H1 (cell line): ENCODE measurements at regions not wholly inside any gene's neighbourhood (a gene's known extent, or its start where the extent isn't known, plus 50 kb on each side); places are given as distances from the start of the nearest gene placed in this dataset.

Experiments used
- CTCF ChIA-PET: fragments of 300-600 bp; sonication (Branson Sonifier 250); formaldehyde crosslinking; loops from one replicate; lab custom pipeline; 2021; ENCODE audit not compliant: partially characterized antibody; lab: Charles Lee
- POLR2A ChIA-PET: fragments of 300-600 bp; sonication (Branson Sonifier 250); formaldehyde crosslinking; loops from one replicate; lab custom pipeline; 2021; ENCODE audit warnings: inconsistent platforms; ENCODE audit not compliant: partially characterized antibody; lab: Charles Lee
- DNase-seq, 2 experiments: peaks; one replicate each; pipeline versions ENCODE4 v3.0.0 to v3.0.0-alpha.2; 2010 to 2022; ENCODE audit warnings: low spot score in 2 of 2, low read depth in 1 of 2, mixed read lengths in 1 of 2
- FAIRE-seq: peaks from 2 replicates; lab custom pipeline; 2011; peaks lifted over from hg19 to GRCh38; lab: Jason Lieb, UNC
- H2AFZ ChIP-seq: 2 replicates; pipeline ENCODE4 v1.8.1; 2012; ENCODE audit warnings: low read length, inconsistent platforms
- H2AK5ac ChIP-seq: 2 replicates; pipeline ENCODE4 v1.6.1; 2013; ENCODE audit warnings: low read depth, low read length
- H2BK120ac ChIP-seq: replicated peaks from 2 replicates; pipeline ENCODE3; 2013; ENCODE audit warnings: low read depth, low read length, inconsistent platforms
- H2BK12ac ChIP-seq: 2 replicates; pipeline ENCODE4 v1.6.1; 2013; ENCODE audit warnings: low read depth, low read length
- H2BK15ac ChIP-seq: 2 replicates; pipeline ENCODE4 v1.6.1; 2013; ENCODE audit warnings: low read length
- H2BK20ac ChIP-seq: 2 replicates; pipeline ENCODE4 v1.6.1; 2013; ENCODE audit warnings: low read length
- H2BK5ac ChIP-seq: 2 replicates; pipeline ENCODE4 v1.6.1; 2013; ENCODE audit warnings: low read depth, low read length
- H3K14ac ChIP-seq: 2 replicates; pipeline ENCODE4 v1.6.1; 2013; ENCODE audit warnings: inconsistent platforms; ENCODE audit not compliant: insufficient read length
- H3K18ac ChIP-seq: 2 replicates; pipeline ENCODE4 v1.6.1; 2013; ENCODE audit warnings: low read length; ENCODE audit errors: extremely low read depth
- H3K23ac ChIP-seq: 2 replicates; pipeline ENCODE4 v1.6.1; 2013; ENCODE audit warnings: inconsistent platforms; ENCODE audit not compliant: insufficient read length
- H3K23me2 ChIP-seq: 2 replicates; pipeline ENCODE4 v1.6.1; 2013; ENCODE audit warnings: low read depth, low read length
- H3K27ac ChIP-seq: 2 replicates; pipeline ENCODE4 v1.6.1; 2011; ENCODE audit warnings: low read depth, low read length, inconsistent platforms
- H3K27me3 ChIP-seq, 4 experiments: replicated peaks in 1 of 4; 1 replicate in 1 of 4; 2 replicates in 3 of 4; pipeline versions ENCODE4 v1.6.1 to v1.8.1; 2011 to 2013; ENCODE audit warnings: low read length in 3 of 4, mild to moderate bottlenecking in 3 of 4, inconsistent platforms in 2 of 4, mixed read lengths in 2 of 4, moderate library complexity in 1 of 4; ENCODE audit not compliant: control insufficient read depth in 3 of 4, insufficient read depth in 3 of 4; ENCODE audit errors: extremely low read depth in 1 of 4
- H3K36me3 ChIP-seq, 4 experiments: 2 replicates each; pipeline versions ENCODE4 v1.6.1 to v1.8.1; 2011 to 2013; ENCODE audit warnings: mild to moderate bottlenecking in 4 of 4, low read length in 3 of 4, moderate library complexity in 2 of 4, control low read depth in 1 of 4, inconsistent platforms in 1 of 4; ENCODE audit not compliant: insufficient read depth in 4 of 4, control insufficient read depth in 2 of 4
- H3K4ac ChIP-seq: replicated peaks from 2 replicates; pipeline ENCODE3; 2013; ENCODE audit warnings: low read length, low read depth, mixed read lengths, inconsistent platforms; ENCODE audit not compliant: insufficient read length
- H3K4me1 ChIP-seq, 4 experiments: replicated peaks in 1 of 4; 1 replicate in 1 of 4; 2 replicates in 3 of 4; pipeline versions ENCODE4 v1.6.1 to v1.8.1; 2011 to 2013; ENCODE audit warnings: low read length in 3 of 4, inconsistent platforms in 2 of 4, mixed read lengths in 1 of 4; ENCODE audit not compliant: insufficient read depth in 4 of 4, control insufficient read depth in 3 of 4
- H3K4me2 ChIP-seq, 2 experiments: 2 replicates each; pipeline versions ENCODE4 v1.6.1 to v1.8.1; 2011 to 2013; ENCODE audit warnings: low read depth in 2 of 2, low read length in 2 of 2, control low read depth in 1 of 2, inconsistent platforms in 1 of 2, mild to moderate bottlenecking in 1 of 2; ENCODE audit not compliant: insufficient read depth in 1 of 2
- H3K4me3 ChIP-seq, 4 experiments: fragments of 200-600, 300-600 bp in 1 of 4; sonication (generic), shearing (Covaris generic), sonication (Bioruptor Twin) in 1 of 4; 2 replicates each; pipeline versions ENCODE4 v1.5.1 to v1.8.1; 2011 to 2016; ENCODE audit warnings: low read length in 4 of 4, low read depth in 3 of 4, control low read depth in 2 of 4, inconsistent platforms in 2 of 4, mild to moderate bottlenecking in 2 of 4, mixed read lengths in 1 of 4, moderate library complexity in 1 of 4; ENCODE audit not compliant: insufficient read depth in 2 of 4; ENCODE audit errors: extremely low read depth in 1 of 4
- H3K56ac ChIP-seq: replicated peaks from 2 replicates; pipeline ENCODE3; 2013; ENCODE audit warnings: low read depth, mild to moderate bottlenecking, mixed read lengths, low read length, inconsistent platforms; ENCODE audit not compliant: insufficient read length
- H3K79me1 ChIP-seq: 2 replicates; pipeline ENCODE4 v1.6.1; 2013; ENCODE audit warnings: low read depth, low read length, control low read depth
- H3K79me2 ChIP-seq, 2 experiments: 2 replicates each; pipeline versions ENCODE4 v1.6.1 to v1.8.1; 2012 to 2013; ENCODE audit warnings: low read length in 2 of 2, mild to moderate bottlenecking in 2 of 2, inconsistent platforms in 1 of 2; ENCODE audit not compliant: insufficient read depth in 2 of 2, control insufficient read depth in 1 of 2
- H3K9ac ChIP-seq, 4 experiments: replicated peaks in 1 of 4; 1 replicate in 1 of 4; 2 replicates in 3 of 4; pipeline versions ENCODE4 v1.6.1 to v1.8.1; 2011 to 2013; ENCODE audit warnings: low read depth in 3 of 4, low read length in 3 of 4, control low read depth in 2 of 4, mild to moderate bottlenecking in 2 of 4, moderate library complexity in 2 of 4, inconsistent platforms in 1 of 4; ENCODE audit errors: extremely low read depth in 1 of 4
- H3K9me3 ChIP-seq, 2 experiments: 2 replicates each; pipeline versions ENCODE4 v1.6.1 to v1.8.1; 2012 to 2013; ENCODE audit warnings: mild to moderate bottlenecking in 2 of 2, moderate library complexity in 2 of 2, control low read depth in 1 of 2, inconsistent platforms in 1 of 2, low read depth in 1 of 2, low read length in 1 of 2, mixed read lengths in 1 of 2; ENCODE audit not compliant: insufficient read depth in 2 of 2
- H4K20me1 ChIP-seq, 2 experiments: replicated peaks in 1 of 2; 2 replicates each; pipeline versions ENCODE3 to v1.8.1; 2011 to 2013; ENCODE audit warnings: inconsistent platforms in 2 of 2, low read length in 2 of 2, mild to moderate bottlenecking in 1 of 2; ENCODE audit not compliant: insufficient read depth in 2 of 2, control insufficient read depth in 1 of 2
- H4K5ac ChIP-seq: 2 replicates; pipeline ENCODE4 v1.6.1; 2013; ENCODE audit warnings: low read length, low read depth, mixed read lengths, inconsistent platforms; ENCODE audit not compliant: insufficient read length
- H4K8ac ChIP-seq: 2 replicates; pipeline ENCODE4 v1.8.0; 2013; ENCODE audit warnings: mild to moderate bottlenecking, moderate library complexity, low read length, inconsistent platforms; ENCODE audit not compliant: insufficient read depth; ENCODE audit errors: extremely low read depth
- H4K91ac ChIP-seq: replicated peaks from 2 replicates; pipeline ENCODE3; 2013; ENCODE audit warnings: low read length, mixed read lengths, inconsistent platforms; ENCODE audit not compliant: insufficient read length
- CHD7 ChIP-seq: fragments of 300-600 bp; sonication (generic); IDR thresholded peaks from 2 replicates; pipeline ENCODE4 v1.7.1; 2012; ENCODE audit warnings: low read length, moderate library complexity, mild to moderate bottlenecking, inconsistent platforms; ENCODE audit not compliant: insufficient replicate concordance

- H3K23me2 ChIP-seq = no peaks in the 10 kb centered on the region
- H3K23ac ChIP-seq = no peak overlapping the region
- FAIRE-seq = no peak
- H2AFZ ChIP-seq = no peak overlapping the region
- H3K4me3 ChIP-seq = no peak overlapping the region
- no peak overlapping the region for H2BK120ac ChIP-seq
- H3K14ac ChIP-seq = no peak overlapping the region
- no peaks in the 10 kb centered on the region for H3K9me3 ChIP-seq
- H3K4ac ChIP-seq = no peak overlapping the region
- no peaks in the 10 kb centered on the region for H4K20me1 ChIP-seq
- no peak for DNase-seq
- H3K4me2 ChIP-seq = no peak overlapping the region
- ChIA-PET CTCF (interaction anchor here (0.8 to 3.0 kb wide), 28 partner anchors 8 to 521 kb away, joined by 3 to 11 read pairs (median 4); no protein-coding TSS in a partner anchor), POLR2A (no interaction called here)
- H2BK15ac ChIP-seq = no peak overlapping the region
- no peak overlapping the region for H3K56ac ChIP-seq
- H3K79me1 ChIP-seq = no peaks in the 10 kb centered on the region
- no peaks in the 10 kb centered on the region for H3K79me2 ChIP-seq
- no peak overlapping the region for H2BK12ac ChIP-seq
- no peak overlapping the region for H4K5ac ChIP-seq
- no peak overlapping the region for H2BK20ac ChIP-seq
- no peaks in the 10 kb centered on the region for H3K36me3 ChIP-seq
- no peak overlapping the region for H4K8ac ChIP-seq
- H3K18ac ChIP-seq = no peak overlapping the region
- H3K27ac ChIP-seq = no peak overlapping the region
- no peaks in the 10 kb centered on the region for H3K27me3 ChIP-seq
- no peak overlapping the region for H2AK5ac ChIP-seq
- no peaks in the 10 kb centered on the region for H3K4me1 ChIP-seq
- no peak overlapping the region for H3K9ac ChIP-seq
- no peak overlapping the region for H4K91ac ChIP-seq
- no peak overlapping the region for H2BK5ac ChIP-seq
- no peak for TF ChIP-seq CHD7
Observed at GRCh38 chr4:84167093-84167492, 332.0 kb downstream of the NKX6-1 start.
